OCI-LY3 (cell line): ENCODE measurements at regions not wholly inside any gene's neighbourhood (a gene's known extent, or its start where the extent isn't known, plus 50 kb on each side); places are given as distances from the start of the nearest gene placed in this dataset.

Source experiments
- EZH2phosphoT487 ChIP-seq: fragments of 200-600 bp; shearing (Covaris generic); IDR thresholded peaks from 2 replicates; pipeline ENCODE4 v1.6.1; 2018; ENCODE audit warnings: antibody characterized with exemption, mixed run types, low read depth
- TF ChIP-seq, protein P1 (sequence below): fragments of 200-600, 300-600 bp; sonication (generic); IDR thresholded peaks from 2 replicates; pipeline ENCODE4 v1.5.1; 2014; ENCODE audit warnings: antibody characterized with exemption, low read length, low read depth

DNA sequence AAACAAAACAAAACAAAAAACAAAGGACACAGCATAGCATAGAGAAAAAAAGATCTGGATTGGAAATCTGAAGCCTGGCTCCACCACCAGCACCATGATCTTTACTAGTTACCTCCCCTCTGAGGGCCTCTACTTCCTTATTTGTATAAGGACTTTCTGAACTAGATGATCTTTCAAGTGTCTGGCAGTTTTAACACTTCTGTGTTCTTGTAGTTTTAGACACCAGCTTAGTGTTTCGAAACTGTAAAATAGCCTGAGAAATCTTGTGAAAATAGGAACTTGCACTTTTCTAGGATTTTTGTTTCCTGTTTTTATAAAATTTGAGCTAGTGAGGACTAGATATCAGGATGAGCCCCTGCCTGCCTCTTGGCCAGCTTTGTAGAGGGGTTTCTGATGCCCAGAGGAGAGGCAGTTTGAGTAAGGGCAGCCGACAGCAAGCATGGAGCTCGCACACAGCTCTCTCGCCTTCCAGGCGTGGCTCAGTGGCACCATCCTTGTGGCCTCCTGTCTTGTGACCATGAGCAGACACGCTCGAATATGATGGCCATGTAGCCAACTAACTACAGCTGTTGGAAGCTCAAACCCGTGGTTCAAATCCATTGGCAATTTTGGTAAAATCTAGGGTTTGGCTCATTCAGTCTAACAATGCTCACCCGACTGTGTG, 319.0 kb downstream of the KCNRG start:
- TF ChIP-seq, protein P1, sequence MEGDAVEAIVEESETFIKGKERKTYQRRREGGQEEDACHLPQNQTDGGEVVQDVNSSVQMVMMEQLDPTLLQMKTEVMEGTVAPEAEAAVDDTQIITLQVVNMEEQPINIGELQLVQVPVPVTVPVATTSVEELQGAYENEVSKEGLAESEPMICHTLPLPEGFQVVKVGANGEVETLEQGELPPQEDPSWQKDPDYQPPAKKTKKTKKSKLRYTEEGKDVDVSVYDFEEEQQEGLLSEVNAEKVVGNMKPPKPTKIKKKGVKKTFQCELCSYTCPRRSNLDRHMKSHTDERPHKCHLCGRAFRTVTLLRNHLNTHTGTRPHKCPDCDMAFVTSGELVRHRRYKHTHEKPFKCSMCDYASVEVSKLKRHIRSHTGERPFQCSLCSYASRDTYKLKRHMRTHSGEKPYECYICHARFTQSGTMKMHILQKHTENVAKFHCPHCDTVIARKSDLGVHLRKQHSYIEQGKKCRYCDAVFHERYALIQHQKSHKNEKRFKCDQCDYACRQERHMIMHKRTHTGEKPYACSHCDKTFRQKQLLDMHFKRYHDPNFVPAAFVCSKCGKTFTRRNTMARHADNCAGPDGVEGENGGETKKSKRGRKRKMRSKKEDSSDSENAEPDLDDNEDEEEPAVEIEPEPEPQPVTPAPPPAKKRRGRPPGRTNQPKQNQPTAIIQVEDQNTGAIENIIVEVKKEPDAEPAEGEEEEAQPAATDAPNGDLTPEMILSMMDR = no peak
- no peak for TF ChIP-seq EZH2phosphoT487
